ENCODE measurements at regions not wholly inside any gene's neighbourhood (a gene's known extent, or its start where the extent isn't known, plus 50 kb on each side); places are given as distances from the start of the nearest gene placed in this dataset.

- TF ChIP-seq CTCF (IDR thresholded peaks at IDR 0.05; ENCODE audit: low read length) (no peak), EZH2 (IDR thresholded peaks at IDR 0.05; ENCODE audit: borderline replicate concordance, low read length) (no peak)
Measured at GRCh38 chr7:145489609-145490008, 627.0 kb upstream of the CNTNAP2 start.

Measured in OCI-LY1 (cell line).